ENCODE measurements at regions not wholly inside any gene's neighbourhood (a gene's known extent, or its start where the extent isn't known, plus 50 kb on each side); places are given as distances from the start of the nearest gene placed in this dataset.

- DNase-seq (ENCODE audit: low spot score): no peak
These were observed 126.1 kb upstream of the WWC1 start for GRCh38 chr5:168165221-168165914.

GRCh38 chr5:168165977-168166376, 125.5 kb upstream of the WWC1 start:
- no peak for DNase-seq (ENCODE audit: low spot score)

GRCh38 chr5:168167338-168167737, 124.1 kb upstream of the WWC1 start:
- no peak for DNase-seq (ENCODE audit: low spot score)

GRCh38 chr5:168168978-168169698, 122.3 kb upstream of the WWC1 start:
- DNase-seq (ENCODE audit: low spot score): no peak

GRCh38 chr5:168169791-168170190, 121.7 kb upstream of the WWC1 start:
- DNase-seq (ENCODE audit: low spot score): no peak

GRCh38 chr5:168171901-168172759, 119.3 kb upstream of the WWC1 start:
- DNase-seq (ENCODE audit: low spot score): no peak

- DNase-seq (ENCODE audit: low spot score): no peak
These were observed 118.7 kb upstream of the WWC1 start for GRCh38 chr5:168172760-168173223.

- DNase-seq (ENCODE audit: low spot score): no peak
These were observed 117.1 kb upstream of the WWC1 start for GRCh38 chr5:168174376-168174775.

- no peak for DNase-seq (ENCODE audit: low spot score)
These were observed 115.2 kb upstream of the WWC1 start for GRCh38 chr5:168176251-168176650.

GRCh38 chr5:168176941-168177340, 114.5 kb upstream of the WWC1 start:
- no peak for DNase-seq (ENCODE audit: low spot score)

- DNase-seq (ENCODE audit: low spot score): no peak
These were observed 113.5 kb upstream of the WWC1 start for GRCh38 chr5:168177831-168178450.

GRCh38 chr5:168179192-168179593, 112.3 kb upstream of the WWC1 start:
- no peak for DNase-seq (ENCODE audit: low spot score)

- no peak for DNase-seq (ENCODE audit: low spot score)
These were observed 109.2 kb upstream of the WWC1 start for GRCh38 chr5:168182269-168182668.

GRCh38 chr5:168184103-168184502, 107.3 kb upstream of the WWC1 start:
- DNase-seq (ENCODE audit: low spot score): no peak

GRCh38 chr5:168186289-168187074, 105.0 kb upstream of the WWC1 start:
- no peak for DNase-seq (ENCODE audit: low spot score)

GRCh38 chr5:168187614-168188013, 103.8 kb upstream of the WWC1 start:
- DNase-seq (ENCODE audit: low spot score): no peak

GRCh38 chr5:168188182-168188581, 103.3 kb upstream of the WWC1 start:
- DNase-seq (ENCODE audit: low spot score): no peak

- DNase-seq (ENCODE audit: low spot score): no peak
These were observed 99.3 kb upstream of the WWC1 start for GRCh38 chr5:168192120-168192519.

- no peak for DNase-seq (ENCODE audit: low spot score)
These were observed 97.8 kb upstream of the WWC1 start for GRCh38 chr5:168193493-168194250.

- DNase-seq (ENCODE audit: low spot score): no peak
These were observed 96.3 kb upstream of the WWC1 start for GRCh38 chr5:168195110-168195509.

- no peak for DNase-seq (ENCODE audit: low spot score)
These were observed 93.1 kb upstream of the WWC1 start for GRCh38 chr5:168198359-168198758.

Measured in hepatic stellate cell (primary cell).